ENCODE measurements at regions not wholly inside any gene's neighbourhood (a gene's known extent, or its start where the extent isn't known, plus 50 kb on each side); places are given as distances from the start of the nearest gene placed in this dataset.

DNA sequence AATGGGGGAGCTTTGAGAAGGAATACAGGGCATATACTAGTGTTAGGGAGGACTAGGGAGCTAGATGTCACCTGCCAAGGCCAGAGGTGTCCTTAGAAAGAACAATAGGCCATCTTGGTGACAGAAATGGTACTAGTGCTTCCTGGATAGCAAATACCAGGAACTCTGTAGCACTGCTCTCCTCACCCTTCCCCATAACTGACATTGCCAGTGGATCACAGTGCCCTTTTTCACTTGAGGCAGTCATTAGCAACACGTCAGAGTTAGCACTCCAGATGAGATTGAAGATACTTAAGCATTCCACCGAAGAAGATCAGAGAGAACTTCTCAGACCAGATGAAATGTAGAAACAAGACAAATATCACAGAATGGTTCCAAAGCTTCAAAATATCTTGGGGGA is 103.1 kb upstream of the PDZRN3 start:
- no peaks in the 10 kb centered on the region; the same call in 1 of the 2 replicates for H3K27me3 Mint-ChIP-seq (ENCODE audit: low read depth)

More for the DNA sequence above, 103.1 kb upstream of the PDZRN3 start:
- no peak overlapping the region for H3K4me2 ChIP-seq (ENCODE audit: insufficient read depth, insufficient read length, low read length)
- H2AFZ ChIP-seq (ENCODE audit: low read length): no peak overlapping the region
- H4K91ac ChIP-seq (ENCODE audit: insufficient read length, low read depth, low read length): no peak overlapping the region
- H3K23me2 ChIP-seq (ENCODE audit: insufficient read length, low read depth, low read length, poor library complexity, severe bottlenecking): no peaks in the 10 kb centered on the region
- H4K5ac ChIP-seq (ENCODE audit: insufficient read length, low read depth, low read length): no peak overlapping the region
- no peaks in the 10 kb centered on the region for H3K27me3 ChIP-seq (ENCODE audit: insufficient read depth, low read length)
- H2BK15ac ChIP-seq (ENCODE audit: low read depth, low read length): no peak overlapping the region
- H3K18ac ChIP-seq (ENCODE audit: insufficient read length, low read depth, low read length): no peak overlapping the region
- WGBS (ENCODE audit: extremely low coverage, insufficient read length, low lambda C conversion rate): no CpG with 5 or more reads among the region's 2 CpGs
- H3K79me2 ChIP-seq (ENCODE audit: insufficient read depth, low read length): no peaks in the 10 kb centered on the region
- H3K79me1 ChIP-seq (ENCODE audit: insufficient read depth, low read depth, low read length, poor library complexity, severe bottlenecking): no peaks in the 10 kb centered on the region
- H3K27ac Mint-ChIP-seq: no peak overlapping the region
- H3K4me1 Mint-ChIP-seq: peaks cover 32 to 36% of the 10 kb centered on the region in 2 experiments
- no peak overlapping the region for H3K4ac ChIP-seq (ENCODE audit: low read depth, low read length)
- TF ChIP-seq CTCF (conservative IDR thresholded peaks at IDR 0.05): no peak
- H3K27ac ChIP-seq (ENCODE audit: insufficient read length, low read depth, low read length): no peak overlapping the region
- H3K14ac ChIP-seq (ENCODE audit: insufficient read depth, low read length): no peak overlapping the region
- H2BK12ac ChIP-seq (ENCODE audit: insufficient read length, low read depth, low read length): no peak overlapping the region
- H3K4me1 ChIP-seq (ENCODE audit: insufficient read depth, low read length): peaks cover 15% of the 10 kb centered on the region; the same call in 1 of the 2 replicates
- H3T11ph ChIP-seq (ENCODE audit: low read length): no peak overlapping the region
- H2BK20ac ChIP-seq (ENCODE audit: low read depth, low read length, poor library complexity, severe bottlenecking): no peak overlapping the region
- H3K56ac ChIP-seq (ENCODE audit: insufficient read length, low read depth, low read length): no peak overlapping the region
- no peak overlapping the region for H2BK120ac ChIP-seq (ENCODE audit: low read depth, low read length, poor library complexity, severe bottlenecking)
- H2AK5ac ChIP-seq (ENCODE audit: insufficient read length, low read length): no peak overlapping the region
- no peak overlapping the region for H3K9ac ChIP-seq (ENCODE audit: extremely low read depth, insufficient read length, low read length)
- H4K20me1 ChIP-seq (ENCODE audit: control insufficient read depth, insufficient read depth, insufficient read length): no peaks in the 10 kb centered on the region
- no peak overlapping the region for H3K4me3 Mint-ChIP-seq
- H2BK5ac ChIP-seq (ENCODE audit: insufficient read length, low read length): no peak overlapping the region
- H3K36me3 Mint-ChIP-seq (ENCODE audit: insufficient read depth in 1 of 3, low read depth in 3 of 3): no peaks in the 10 kb centered on the region; a peak in 1 of 7 replicates
- DNase-seq: no peak
- peaks cover 2 to 3% of the 10 kb centered on the region in 2 experiments; a peak in 3 of 5 replicates for H3K9me3 Mint-ChIP-seq
- H4K8ac ChIP-seq (replicated peaks; ENCODE audit: insufficient read length, low read depth, low read length): no peak overlapping the region
- H3K9me3 ChIP-seq (ENCODE audit: control insufficient read depth, low read depth, low read length): no peaks in the 10 kb centered on the region
- H3K23ac ChIP-seq (ENCODE audit: insufficient read length, low read depth, low read length): no peak overlapping the region

Measured in H9 (cell line).